HEK293 (cell line): ENCODE measurements at regions not wholly inside any gene's neighbourhood (a gene's known extent, or its start where the extent isn't known, plus 50 kb on each side); places are given as distances from the start of the nearest gene placed in this dataset.

Source experiments
- ATF2 ChIP-seq: fragments of 450-650 bp; formaldehyde crosslinking; IDR thresholded peaks from 2 replicates; pipeline ENCODE4 v1.5.1; 2016; ENCODE audit warnings: missing biosample characterization, missing genetic modification characterization, low read depth
- BCL11A ChIP-seq: fragments of 450-650 bp; formaldehyde crosslinking; IDR thresholded peaks from 2 replicates; pipeline ENCODE4 v1.5.1; 2016; ENCODE audit warnings: low read depth, missing biosample characterization, missing genetic modification characterization
- CTCF ChIP-seq: fragments of 450-650 bp; formaldehyde crosslinking; IDR thresholded peaks from 2 replicates; pipeline ENCODE4 v1.5.1; 2016; ENCODE audit warnings: missing biosample characterization, missing genetic modification characterization
- HOXC10 ChIP-seq: sonication (generic); formaldehyde crosslinking; IDR thresholded peaks from 2 replicates; pipeline ENCODE4 v1.8.1; 2023; ENCODE audit warnings: mild to moderate bottlenecking, missing genetic modification reagents
- OSR2 ChIP-seq: fragments of 450-650 bp; formaldehyde crosslinking; IDR thresholded peaks from 2 replicates; pipeline ENCODE4 v1.5.1; 2016; ENCODE audit warnings: missing biosample characterization, missing genetic modification characterization
- PBX3 ChIP-seq: sonication (generic); formaldehyde crosslinking; IDR thresholded peaks from 2 replicates; pipeline ENCODE4 v1.8.1; 2022; ENCODE audit warnings: mild to moderate bottlenecking, moderate library complexity, missing genetic modification reagents
- ZBTB49 ChIP-seq: fragments of 450-650 bp; formaldehyde crosslinking; IDR thresholded peaks from 2 replicates; pipeline ENCODE4 v1.5.1; 2016; ENCODE audit warnings: missing biosample characterization, missing genetic modification characterization, low read depth
- ZNF10 ChIP-seq: fragments of 450-650 bp; formaldehyde crosslinking; IDR thresholded peaks from 2 replicates; pipeline ENCODE4 v1.5.1; 2017; ENCODE audit warnings: missing biosample characterization, missing genetic modification characterization
- ZNF280D ChIP-seq: fragments of 450-650 bp; formaldehyde crosslinking; IDR thresholded peaks from 2 replicates; pipeline ENCODE4 v1.5.1; 2016; ENCODE audit warnings: missing biosample characterization, missing genetic modification characterization
- ZNF350 ChIP-seq: fragments of 450-650 bp; formaldehyde crosslinking; IDR thresholded peaks from 2 replicates; pipeline ENCODE4 v1.5.0; 2017; ENCODE audit warnings: missing biosample characterization, mild to moderate bottlenecking, missing genetic modification characterization
- ZNF449 ChIP-seq: fragments of 450-650 bp; formaldehyde crosslinking; IDR thresholded peaks from 2 replicates; pipeline ENCODE4 v1.5.1; 2017; ENCODE audit warnings: missing biosample characterization, mild to moderate bottlenecking, missing genetic modification characterization, moderate library complexity
- ZNF561 ChIP-seq: fragments of 450-650 bp; IDR thresholded peaks from 2 replicates; pipeline ENCODE4 v1.5.1; 2018; ENCODE audit warnings: missing biosample characterization, missing genetic modification characterization, borderline replicate concordance
- ZNF658 ChIP-seq: fragments of 450-650 bp; formaldehyde crosslinking; IDR thresholded peaks from 2 replicates; pipeline ENCODE4; 2016; ENCODE audit warnings: missing biosample characterization, missing genetic modification characterization

- no peak for TF ChIP-seq CTCF (tag by site-specific recombination)
- no peak for TF ChIP-seq ZNF280D
- no peak for TF ChIP-seq ATF2
- TF ChIP-seq ZBTB49 (tag by site-specific recombination): no peak
- TF ChIP-seq ZNF561: no peak
- no peak for TF ChIP-seq ZNF10 (tag by site-specific recombination)
- no peak for TF ChIP-seq HOXC10
- TF ChIP-seq ZNF658: no peak
- TF ChIP-seq ZNF350 (tag by site-specific recombination): no peak
- no peak for TF ChIP-seq BCL11A
- no peak for TF ChIP-seq OSR2 (tag by site-specific recombination)
- no peak for TF ChIP-seq PBX3 (CRISPR knock-in tag)
- no peak for TF ChIP-seq ZNF449 (tag by site-specific recombination)
Observed at GRCh38 chr1:214857716-214858115, 224.8 kb upstream of the KCNK2 start.
